ENCODE measurements at regions not wholly inside any gene's neighbourhood (a gene's known extent, or its start where the extent isn't known, plus 50 kb on each side); places are given as distances from the start of the nearest gene placed in this dataset.
"Not testable (repeated sequence)": the region's sequence is repeated elsewhere in the genome, so short reads cannot be mapped to it uniquely, and the experiment has no call there.

- ChIA-PET POLR2A (no interaction called here), CTCF (no interaction called here)
- no peaks in the 10 kb centered on the region; the same call in 1 of the 2 replicates for H3K9me3 ChIP-seq (ENCODE audit: control insufficient read depth, insufficient read depth, low read length)
Measured at GRCh38 chr2:121152861-121153260, 132.1 kb downstream of the TFCP2L1 start.

GRCh38 chr2:121153516-121153915 is 131.5 kb downstream of the TFCP2L1 start:
- Histone ChIP-seq H3K27me3 (ENCODE audit: control insufficient read depth, insufficient read depth, low read length) (peaks cover 4% of the 10 kb centered on the region), H3K4me3 (ENCODE audit: low read depth, low read length) (no peak overlapping the region), H3K27ac (ENCODE audit: low read depth, low read length) (no peak overlapping the region), H3K9me3 (ENCODE audit: control insufficient read depth, insufficient read depth, low read length) (no peaks in the 10 kb centered on the region; the same call in 1 of the 2 replicates)
- ChIA-PET CTCF (interaction anchor here (0.6 kb wide), 1 partner anchor 242 kb away, joined by 3 read pairs; no protein-coding TSS in a partner anchor), POLR2A (no interaction called here)
- DNase-seq (ENCODE audit: low read depth, low spot score) = no peak
- no peak for TF ChIP-seq CTCF (IDR thresholded peaks at IDR 0.05; ENCODE audit: low read depth, low read length)

More at GRCh38 chr2:121152861-121153260, 132.1 kb downstream of the TFCP2L1 start:
- Histone ChIP-seq H3K4me3 (ENCODE audit: low read depth, low read length) (no peak overlapping the region), H3K27ac (ENCODE audit: low read depth, low read length) (no peak overlapping the region), H3K27me3 (ENCODE audit: control insufficient read depth, insufficient read depth, low read length) (peaks cover 4% of the 10 kb centered on the region)
- no peak for TF ChIP-seq CTCF (IDR thresholded peaks at IDR 0.05; ENCODE audit: low read depth, low read length)
- no peak for DNase-seq (ENCODE audit: low read depth, low spot score)

- H3K4me3 ChIP-seq (ENCODE audit: low read depth, low read length) = no peak overlapping the region
- DNase-seq (ENCODE audit: low read depth, low spot score) = no peak
- peaks cover 12% of the 10 kb centered on the region for H3K27me3 ChIP-seq (ENCODE audit: control insufficient read depth, insufficient read depth, low read length)
- POLR2A ChIA-PET = no interaction called here
- CTCF ChIA-PET = no interaction called here
- no peaks in the 10 kb centered on the region; the same call in 1 of the 2 replicates for H3K9me3 ChIP-seq (ENCODE audit: control insufficient read depth, insufficient read depth, low read length)
- H3K27ac ChIP-seq (ENCODE audit: low read depth, low read length) = no peak overlapping the region
- TF ChIP-seq CTCF (IDR thresholded peaks at IDR 0.05; ENCODE audit: low read depth, low read length) = no peak
Measured at GRCh38 chr2:121155502-121156056, 129.4 kb downstream of the TFCP2L1 start.

GRCh38 chr2:121157481-121157880 is 127.5 kb downstream of the TFCP2L1 start:
- H3K27ac ChIP-seq (ENCODE audit: low read depth, low read length); POLR2A ChIA-PET; CTCF ChIA-PET; DNase-seq (ENCODE audit: low read depth, low spot score); H3K4me3 ChIP-seq (ENCODE audit: low read depth, low read length); H3K9me3 ChIP-seq (ENCODE audit: control insufficient read depth, insufficient read depth, low read length): not testable (repeated sequence)
- peaks cover 15% of the 10 kb centered on the region for H3K27me3 ChIP-seq (ENCODE audit: control insufficient read depth, insufficient read depth, low read length)

GRCh38 chr2:121159291-121160071 is 125.5 kb downstream of the TFCP2L1 start:
- H3K27ac ChIP-seq (ENCODE audit: low read depth, low read length) = no peak overlapping the region
- ChIA-PET POLR2A (no interaction called here), CTCF (interaction anchor here (0.5 kb wide), 2 partner anchors 10 to 62 kb away, joined by 3 read pairs; no protein-coding TSS in a partner anchor)

More at GRCh38 chr2:121159291-121160071, 125.5 kb downstream of the TFCP2L1 start:
- H3K27me3 ChIP-seq (ENCODE audit: control insufficient read depth, insufficient read depth, low read length) = peaks cover 16% of the 10 kb centered on the region
- no peaks in the 10 kb centered on the region; the same call in 1 of the 2 replicates for H3K9me3 ChIP-seq (ENCODE audit: control insufficient read depth, insufficient read depth, low read length)
- TF ChIP-seq CTCF (IDR thresholded peaks at IDR 0.05; ENCODE audit: low read depth, low read length) = no peak
- no peak overlapping the region for H3K4me3 ChIP-seq (ENCODE audit: low read depth, low read length)
- DNase-seq (ENCODE audit: low read depth, low spot score) = no peak

All from AG04450 (cell line).